ENCODE measurements at regions not wholly inside any gene's neighbourhood (a gene's known extent, or its start where the extent isn't known, plus 50 kb on each side); places are given as distances from the start of the nearest gene placed in this dataset.

- TF ChIP-seq, protein P1, sequence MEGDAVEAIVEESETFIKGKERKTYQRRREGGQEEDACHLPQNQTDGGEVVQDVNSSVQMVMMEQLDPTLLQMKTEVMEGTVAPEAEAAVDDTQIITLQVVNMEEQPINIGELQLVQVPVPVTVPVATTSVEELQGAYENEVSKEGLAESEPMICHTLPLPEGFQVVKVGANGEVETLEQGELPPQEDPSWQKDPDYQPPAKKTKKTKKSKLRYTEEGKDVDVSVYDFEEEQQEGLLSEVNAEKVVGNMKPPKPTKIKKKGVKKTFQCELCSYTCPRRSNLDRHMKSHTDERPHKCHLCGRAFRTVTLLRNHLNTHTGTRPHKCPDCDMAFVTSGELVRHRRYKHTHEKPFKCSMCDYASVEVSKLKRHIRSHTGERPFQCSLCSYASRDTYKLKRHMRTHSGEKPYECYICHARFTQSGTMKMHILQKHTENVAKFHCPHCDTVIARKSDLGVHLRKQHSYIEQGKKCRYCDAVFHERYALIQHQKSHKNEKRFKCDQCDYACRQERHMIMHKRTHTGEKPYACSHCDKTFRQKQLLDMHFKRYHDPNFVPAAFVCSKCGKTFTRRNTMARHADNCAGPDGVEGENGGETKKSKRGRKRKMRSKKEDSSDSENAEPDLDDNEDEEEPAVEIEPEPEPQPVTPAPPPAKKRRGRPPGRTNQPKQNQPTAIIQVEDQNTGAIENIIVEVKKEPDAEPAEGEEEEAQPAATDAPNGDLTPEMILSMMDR (conservative IDR thresholded peaks at IDR 0.05 in 1 of 2, IDR thresholded peaks at IDR 0.05 in 1 of 2; ENCODE audit: extremely low read depth in 1 of 2, insufficient read depth in 1 of 2, low read depth in 1 of 2, low read length in 2 of 2), result no peak
- TF ChIP-seq EZH2 (IDR thresholded peaks at IDR 0.05; ENCODE audit: borderline replicate concordance, low read length), result no peak
Observed at GRCh38 chr10:91153508-91153907, 67.0 kb upstream of the PCGF5 start.

Data from mammary epithelial cell (primary cell).